ENCODE measurements at regions not wholly inside any gene's neighbourhood (a gene's known extent, or its start where the extent isn't known, plus 50 kb on each side); places are given as distances from the start of the nearest gene placed in this dataset.
"Not testable (repeated sequence)": the region's sequence is repeated elsewhere in the genome, so short reads cannot be mapped to it uniquely, and the experiment has no call there.

- no peak for DNase-seq (ENCODE audit: low spot score)
Observed at GRCh38 chr4:112003231-112003907, 141.9 kb upstream of the FAM241A start.

GRCh38 chr4:112005027-112005426 lies 140.2 kb upstream of the FAM241A start:
- DNase-seq (ENCODE audit: low spot score): no peak

GRCh38 chr4:112007391-112007790 lies 137.9 kb upstream of the FAM241A start:
- DNase-seq (ENCODE audit: low spot score): no peak

- no peak for DNase-seq (ENCODE audit: low spot score)
Observed at GRCh38 chr4:112015960-112016359, 129.3 kb upstream of the FAM241A start.

- no peak for DNase-seq (ENCODE audit: low spot score)
Observed at GRCh38 chr4:112023402-112023950, 121.8 kb upstream of the FAM241A start.

GRCh38 chr4:112026058-112026457 lies 119.2 kb upstream of the FAM241A start:
- no peak for DNase-seq (ENCODE audit: low spot score)

GRCh38 chr4:112029771-112030171 lies 115.5 kb upstream of the FAM241A start:
- DNase-seq (ENCODE audit: low spot score): no peak

GRCh38 chr4:112031712-112032328 lies 113.4 kb upstream of the FAM241A start:
- DNase-seq (ENCODE audit: low spot score): peak; percentile 16

GRCh38 chr4:112036886-112037285 lies 108.4 kb upstream of the FAM241A start:
- DNase-seq (ENCODE audit: low spot score): no peak

- no peak for DNase-seq (ENCODE audit: low spot score)
Observed at GRCh38 chr4:112038861-112039260, 106.4 kb upstream of the FAM241A start.

GRCh38 chr4:112049119-112049518 lies 96.1 kb upstream of the FAM241A start:
- not testable (repeated sequence) for DNase-seq (ENCODE audit: low spot score)

- no peak for DNase-seq (ENCODE audit: low spot score)
Observed at GRCh38 chr4:112053825-112054350, 91.4 kb upstream of the FAM241A start.

GRCh38 chr4:112055100-112055499 lies 90.2 kb upstream of the FAM241A start:
- no peak for DNase-seq (ENCODE audit: low spot score)

GRCh38 chr4:112057470-112057869 lies 87.8 kb upstream of the FAM241A start:
- DNase-seq (ENCODE audit: low spot score): no peak

GRCh38 chr4:112058433-112058832 lies 86.8 kb upstream of the FAM241A start:
- no peak for DNase-seq (ENCODE audit: low spot score)

- DNase-seq (ENCODE audit: low spot score): no peak
Observed at GRCh38 chr4:112060212-112060611, 85.0 kb upstream of the FAM241A start.

GRCh38 chr4:112061207-112061817 lies 83.9 kb upstream of the FAM241A start:
- DNase-seq (ENCODE audit: low spot score): no peak

GRCh38 chr4:112063260-112063659 lies 82.0 kb upstream of the FAM241A start:
- DNase-seq (ENCODE audit: low spot score): no peak

- DNase-seq (ENCODE audit: low spot score): no peak
Observed at GRCh38 chr4:112069110-112069509, 76.1 kb upstream of the FAM241A start.

- DNase-seq (ENCODE audit: low spot score): no peak
Observed at GRCh38 chr4:112073181-112073580, 72.1 kb upstream of the FAM241A start.

GRCh38 chr4:112075129-112075753 lies 70.0 kb upstream of the FAM241A start:
- DNase-seq (ENCODE audit: low spot score): peak; percentile 38

GRCh38 chr4:112075906-112076305 lies 69.3 kb upstream of the FAM241A start:
- DNase-seq (ENCODE audit: low spot score): no peak
